ENCODE measurements at regions not wholly inside any gene's neighbourhood (a gene's known extent, or its start where the extent isn't known, plus 50 kb on each side); places are given as distances from the start of the nearest gene placed in this dataset.
A peak's percentile ranks its signal among the peaks of the same experiment; 100 is the strongest.

DNA sequence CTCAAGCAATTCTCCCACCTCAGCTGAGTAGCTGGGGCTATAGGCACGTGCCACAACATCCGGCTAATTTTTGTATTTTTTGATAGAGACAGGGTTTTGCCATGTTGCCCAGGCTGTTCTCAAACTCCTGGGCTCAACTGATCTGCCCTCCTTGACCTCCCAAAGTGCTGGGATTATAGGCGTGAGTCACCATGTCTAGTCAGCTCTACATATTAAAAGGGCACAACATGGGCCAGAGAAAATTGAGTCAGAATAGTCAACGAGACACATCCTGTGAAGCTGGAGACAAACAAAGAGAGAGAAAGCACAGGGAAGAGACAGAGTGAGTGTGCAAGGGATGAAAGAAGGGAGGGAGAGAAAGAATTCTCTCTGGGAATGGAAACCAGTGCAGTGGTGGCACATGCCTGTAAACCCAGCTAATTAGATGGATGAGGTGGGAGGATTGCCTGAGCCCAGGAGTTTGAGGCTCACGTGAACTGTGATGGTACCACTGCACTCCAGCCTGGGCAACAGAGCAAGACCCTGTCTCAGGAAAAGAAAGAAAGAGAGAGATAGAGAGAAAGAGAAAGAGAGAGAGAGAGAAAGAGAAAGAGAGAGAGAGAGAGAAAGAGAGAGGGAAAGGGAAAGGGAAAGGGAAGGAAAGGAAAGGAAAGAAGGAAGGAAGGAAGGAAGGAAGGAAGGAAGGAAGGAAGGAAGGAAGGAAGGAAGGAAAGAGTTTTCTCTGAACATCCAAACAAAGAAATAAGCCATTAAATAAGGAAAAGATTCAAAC is 107.2 kb upstream of the SLC25A36 start (continued):
- TF ChIP-seq, protein P1, sequence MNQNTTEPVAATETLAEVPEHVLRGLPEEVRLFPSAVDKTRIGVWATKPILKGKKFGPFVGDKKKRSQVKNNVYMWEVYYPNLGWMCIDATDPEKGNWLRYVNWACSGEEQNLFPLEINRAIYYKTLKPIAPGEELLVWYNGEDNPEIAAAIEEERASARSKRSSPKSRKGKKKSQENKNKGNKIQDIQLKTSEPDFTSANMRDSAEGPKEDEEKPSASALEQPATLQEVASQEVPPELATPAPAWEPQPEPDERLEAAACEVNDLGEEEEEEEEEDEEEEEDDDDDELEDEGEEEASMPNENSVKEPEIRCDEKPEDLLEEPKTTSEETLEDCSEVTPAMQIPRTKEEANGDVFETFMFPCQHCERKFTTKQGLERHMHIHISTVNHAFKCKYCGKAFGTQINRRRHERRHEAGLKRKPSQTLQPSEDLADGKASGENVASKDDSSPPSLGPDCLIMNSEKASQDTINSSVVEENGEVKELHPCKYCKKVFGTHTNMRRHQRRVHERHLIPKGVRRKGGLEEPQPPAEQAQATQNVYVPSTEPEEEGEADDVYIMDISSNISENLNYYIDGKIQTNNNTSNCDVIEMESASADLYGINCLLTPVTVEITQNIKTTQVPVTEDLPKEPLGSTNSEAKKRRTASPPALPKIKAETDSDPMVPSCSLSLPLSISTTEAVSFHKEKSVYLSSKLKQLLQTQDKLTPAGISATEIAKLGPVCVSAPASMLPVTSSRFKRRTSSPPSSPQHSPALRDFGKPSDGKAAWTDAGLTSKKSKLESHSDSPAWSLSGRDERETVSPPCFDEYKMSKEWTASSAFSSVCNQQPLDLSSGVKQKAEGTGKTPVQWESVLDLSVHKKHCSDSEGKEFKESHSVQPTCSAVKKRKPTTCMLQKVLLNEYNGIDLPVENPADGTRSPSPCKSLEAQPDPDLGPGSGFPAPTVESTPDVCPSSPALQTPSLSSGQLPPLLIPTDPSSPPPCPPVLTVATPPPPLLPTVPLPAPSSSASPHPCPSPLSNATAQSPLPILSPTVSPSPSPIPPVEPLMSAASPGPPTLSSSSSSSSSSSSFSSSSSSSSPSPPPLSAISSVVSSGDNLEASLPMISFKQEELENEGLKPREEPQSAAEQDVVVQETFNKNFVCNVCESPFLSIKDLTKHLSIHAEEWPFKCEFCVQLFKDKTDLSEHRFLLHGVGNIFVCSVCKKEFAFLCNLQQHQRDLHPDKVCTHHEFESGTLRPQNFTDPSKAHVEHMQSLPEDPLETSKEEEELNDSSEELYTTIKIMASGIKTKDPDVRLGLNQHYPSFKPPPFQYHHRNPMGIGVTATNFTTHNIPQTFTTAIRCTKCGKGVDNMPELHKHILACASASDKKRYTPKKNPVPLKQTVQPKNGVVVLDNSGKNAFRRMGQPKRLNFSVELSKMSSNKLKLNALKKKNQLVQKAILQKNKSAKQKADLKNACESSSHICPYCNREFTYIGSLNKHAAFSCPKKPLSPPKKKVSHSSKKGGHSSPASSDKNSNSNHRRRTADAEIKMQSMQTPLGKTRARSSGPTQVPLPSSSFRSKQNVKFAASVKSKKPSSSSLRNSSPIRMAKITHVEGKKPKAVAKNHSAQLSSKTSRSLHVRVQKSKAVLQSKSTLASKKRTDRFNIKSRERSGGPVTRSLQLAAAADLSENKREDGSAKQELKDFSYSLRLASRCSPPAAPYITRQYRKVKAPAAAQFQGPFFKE (tag by site-specific recombination; IDR thresholded peaks at IDR 0.05; ENCODE audit: borderline replicate concordance): no peak
- TF ChIP-seq PRDM1 (tag by site-specific recombination; IDR thresholded peaks at IDR 0.05): peak; percentile 79
- TF ChIP-seq, protein P2, sequence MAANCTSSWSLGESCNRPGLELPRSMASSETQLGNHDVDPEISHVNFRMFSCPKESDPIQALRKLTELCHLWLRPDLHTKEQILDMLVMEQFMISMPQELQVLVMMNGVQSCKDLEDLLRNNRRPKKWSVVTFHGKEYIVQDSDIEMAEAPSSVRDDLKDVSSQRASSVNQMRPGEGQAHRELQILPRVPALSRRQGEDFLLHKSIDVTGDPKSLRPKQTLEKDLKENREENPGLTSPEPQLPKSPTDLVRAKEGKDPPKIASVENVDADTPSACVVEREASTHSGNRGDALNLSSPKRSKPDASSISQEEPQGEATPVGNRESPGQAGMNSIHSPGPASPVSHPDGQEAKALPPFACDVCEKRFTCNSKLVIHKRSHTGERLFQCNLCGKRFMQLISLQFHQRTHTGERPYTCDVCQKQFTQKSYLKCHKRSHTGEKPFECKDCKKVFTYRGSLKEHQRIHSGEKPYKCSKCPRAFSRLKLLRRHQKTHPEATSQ (tag by site-specific recombination; IDR thresholded peaks at IDR 0.05): no peak
- TF ChIP-seq ZNF670 (tag by site-specific recombination; IDR thresholded peaks at IDR 0.05; ENCODE audit: low read depth): no peak
- TF ChIP-seq, protein P3, sequence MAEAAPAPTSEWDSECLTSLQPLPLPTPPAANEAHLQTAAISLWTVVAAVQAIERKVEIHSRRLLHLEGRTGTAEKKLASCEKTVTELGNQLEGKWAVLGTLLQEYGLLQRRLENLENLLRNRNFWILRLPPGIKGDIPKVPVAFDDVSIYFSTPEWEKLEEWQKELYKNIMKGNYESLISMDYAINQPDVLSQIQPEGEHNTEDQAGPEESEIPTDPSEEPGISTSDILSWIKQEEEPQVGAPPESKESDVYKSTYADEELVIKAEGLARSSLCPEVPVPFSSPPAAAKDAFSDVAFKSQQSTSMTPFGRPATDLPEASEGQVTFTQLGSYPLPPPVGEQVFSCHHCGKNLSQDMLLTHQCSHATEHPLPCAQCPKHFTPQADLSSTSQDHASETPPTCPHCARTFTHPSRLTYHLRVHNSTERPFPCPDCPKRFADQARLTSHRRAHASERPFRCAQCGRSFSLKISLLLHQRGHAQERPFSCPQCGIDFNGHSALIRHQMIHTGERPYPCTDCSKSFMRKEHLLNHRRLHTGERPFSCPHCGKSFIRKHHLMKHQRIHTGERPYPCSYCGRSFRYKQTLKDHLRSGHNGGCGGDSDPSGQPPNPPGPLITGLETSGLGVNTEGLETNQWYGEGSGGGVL (tag by site-specific recombination; IDR thresholded peaks at IDR 0.05): no peak
- TF ChIP-seq ZNF169 (tag by site-specific recombination; IDR thresholded peaks at IDR 0.05): no peak
- TF ChIP-seq ZNF596 (tag by site-specific recombination; IDR thresholded peaks at IDR 0.05): peak; percentile 52; the same call in 1 of the 2 replicates
- TF ChIP-seq ZNF426 (tag by site-specific recombination; IDR thresholded peaks at IDR 0.05): no peak
- no peak for TF ChIP-seq GFI1B (tag by site-specific recombination; IDR thresholded peaks at IDR 0.05)
- no peak for TF ChIP-seq KLF9 (tag by site-specific recombination; IDR thresholded peaks at IDR 0.05; ENCODE audit: low read depth)

- Histone ChIP-seq H3K9me3 (ENCODE audit: control insufficient read depth, insufficient read depth, low read depth, low read length) (no peaks in the 10 kb centered on the region), H3K4me3 (ENCODE audit: low read depth, low read length) (no peak overlapping the region), H3K36me3 (ENCODE audit: control insufficient read depth in 2 of 2, insufficient read depth in 1 of 2, low read length in 2 of 2) (no peaks in the 10 kb centered on the region), H3K27ac (ENCODE audit: extremely low read depth, low read depth, low read length) (no peak overlapping the region), H3K4me1 (ENCODE audit: control insufficient read depth, insufficient read depth, low read length) (no peaks in the 10 kb centered on the region)
- CTCF ChIA-PET: no interaction called here
- POLR2A ChIA-PET: no interaction called here
- TF ChIP-seq KLF10 (tag by site-specific recombination; IDR thresholded peaks at IDR 0.05) (no peak), ZNF654 (tag by site-specific recombination; IDR thresholded peaks at IDR 0.05; ENCODE audit: low read depth) (no peak), ZIC2 (tag by site-specific recombination; IDR thresholded peaks at IDR 0.05) (no peak), ZBTB7A (tag by site-specific recombination; IDR thresholded peaks at IDR 0.05; ENCODE audit: low read depth) (no peak), ZNF169 (tag by site-specific recombination; IDR thresholded peaks at IDR 0.05) (no peak), ZNF416 (tag by site-specific recombination; IDR thresholded peaks at IDR 0.05) (no peak), ZNF19 (tag by site-specific recombination; IDR thresholded peaks at IDR 0.05; ENCODE audit: low read depth) (no peak), ZNF2 (tag by site-specific recombination; IDR thresholded peaks at IDR 0.05) (no peak), SCRT1 (tag by site-specific recombination; IDR thresholded peaks at IDR 0.05; ENCODE audit: borderline replicate concordance) (no peak), KLF9 (tag by site-specific recombination; IDR thresholded peaks at IDR 0.05; ENCODE audit: low read depth) (no peak), PRDM1 (tag by site-specific recombination; IDR thresholded peaks at IDR 0.05) (no peak)
- TF ChIP-seq, protein P1 (tag by site-specific recombination; IDR thresholded peaks at IDR 0.05; ENCODE audit: borderline replicate concordance): no peak
These were observed 98.5 kb upstream of the SLC25A36 start for GRCh38 chr3:140842984-140843649.

Measured in HEK293 (cell line).